GM21717 (cell line): ENCODE measurements at regions not wholly inside any gene's neighbourhood (a gene's known extent, or its start where the extent isn't known, plus 50 kb on each side); places are given as distances from the start of the nearest gene placed in this dataset.

ENCODE experiments used
- ATAC-seq: cut with Tn5 transposase; IDR thresholded peaks from one replicate; pipeline ENCODE4 v1.9.1; 2021; ENCODE audit warnings: mild to moderate bottlenecking, moderate library complexity; ENCODE audit not compliant: unreplicated experiment

- no peak for ATAC-seq
These were observed 171.1 kb downstream of the DACT1 start for GRCh38 chr14:58808828-58809227.

- ATAC-seq, result no peak
These were observed 171.8 kb downstream of the DACT1 start for GRCh38 chr14:58809520-58809919.

GRCh38 chr14:58812050-58812910 is 174.5 kb downstream of the DACT1 start:
- ATAC-seq, result no peak

DNA sequence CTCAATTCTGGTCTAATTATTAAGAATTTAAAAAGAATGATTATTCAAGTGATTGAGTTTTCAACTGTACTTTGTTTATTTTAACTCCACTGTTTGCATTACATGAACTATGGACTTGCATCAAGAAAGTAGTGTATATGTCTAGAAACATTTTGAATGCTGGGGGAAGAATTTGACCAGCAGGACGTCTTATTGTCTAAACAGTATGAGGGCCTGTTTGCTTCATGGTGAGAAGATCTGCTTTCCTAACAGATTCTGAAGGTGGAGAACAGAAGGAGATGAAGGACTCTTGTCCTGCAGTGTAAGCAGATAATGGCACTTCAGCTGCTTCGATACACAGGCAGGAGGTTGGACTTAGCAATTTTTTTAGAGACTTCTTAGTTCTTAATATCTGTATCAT is 176.0 kb downstream of the DACT1 start:
- no peak for ATAC-seq

DNA sequence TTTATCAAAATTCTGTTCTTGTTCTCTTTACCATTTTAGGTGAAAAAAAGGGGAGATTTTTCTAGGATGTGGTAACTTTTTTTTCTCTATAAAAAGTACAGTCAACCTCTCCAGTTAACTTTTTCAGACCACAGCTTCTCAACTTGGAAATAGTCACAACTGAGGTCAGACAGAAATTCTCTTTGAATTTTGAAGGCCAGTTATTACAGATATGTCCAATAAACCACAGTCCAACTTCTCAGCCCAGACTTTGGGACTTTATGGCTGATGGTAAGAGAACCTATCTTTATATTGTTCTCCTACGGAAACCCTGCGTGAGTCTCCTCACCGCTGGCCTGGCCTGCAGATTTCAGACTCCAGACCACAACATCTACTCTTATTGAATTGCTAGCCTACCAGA is 176.7 kb downstream of the DACT1 start:
- ATAC-seq, result no peak

DNA sequence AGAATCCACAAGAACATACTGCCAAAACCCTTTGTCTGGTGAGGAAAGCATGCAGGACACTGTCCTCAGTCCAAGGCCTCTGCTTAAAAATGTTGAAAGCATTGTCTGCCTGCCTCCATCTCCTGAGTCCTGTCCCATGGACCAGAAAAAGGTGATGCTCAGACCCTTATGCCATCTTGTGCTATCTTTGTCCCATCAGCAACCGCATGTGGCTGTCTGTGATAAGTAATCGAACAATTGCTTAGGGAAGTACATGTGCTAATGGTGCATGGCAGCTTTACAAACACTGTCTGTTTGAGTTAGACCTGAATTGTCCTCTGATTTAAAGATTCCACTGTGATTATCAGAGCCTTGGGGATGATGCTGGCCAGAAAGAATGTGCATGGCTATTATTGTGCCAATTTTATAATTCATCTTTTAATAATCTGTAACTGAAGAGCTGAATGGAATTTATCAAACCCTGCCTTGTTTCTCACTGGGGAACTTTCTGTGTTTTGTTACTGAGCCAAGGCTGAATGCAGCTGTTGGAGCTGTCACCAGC is 177.5 kb downstream of the DACT1 start:
- ATAC-seq, result no peak

DNA sequence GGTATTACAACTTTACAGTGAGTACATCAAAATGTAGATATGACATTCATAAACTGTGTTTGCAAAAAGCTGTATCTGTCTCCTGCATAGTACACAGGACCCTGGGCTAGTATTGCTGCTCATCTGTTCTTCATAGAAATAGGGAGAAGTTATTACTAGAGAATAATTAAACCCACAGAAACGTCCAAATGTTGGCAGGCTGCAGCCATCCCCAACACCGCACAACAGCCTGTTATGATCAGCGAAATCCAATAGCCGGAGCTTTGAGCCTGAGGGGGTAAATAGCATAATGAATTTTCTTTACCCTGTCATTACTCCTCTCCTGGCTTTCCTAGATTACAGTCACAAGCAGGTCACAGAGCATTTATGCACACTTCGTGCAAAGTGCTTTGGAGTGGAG is 178.0 kb downstream of the DACT1 start:
- ATAC-seq, result no peak

GRCh38 chr14:58816416-58817115 is 178.8 kb downstream of the DACT1 start:
- no peak for ATAC-seq

DNA sequence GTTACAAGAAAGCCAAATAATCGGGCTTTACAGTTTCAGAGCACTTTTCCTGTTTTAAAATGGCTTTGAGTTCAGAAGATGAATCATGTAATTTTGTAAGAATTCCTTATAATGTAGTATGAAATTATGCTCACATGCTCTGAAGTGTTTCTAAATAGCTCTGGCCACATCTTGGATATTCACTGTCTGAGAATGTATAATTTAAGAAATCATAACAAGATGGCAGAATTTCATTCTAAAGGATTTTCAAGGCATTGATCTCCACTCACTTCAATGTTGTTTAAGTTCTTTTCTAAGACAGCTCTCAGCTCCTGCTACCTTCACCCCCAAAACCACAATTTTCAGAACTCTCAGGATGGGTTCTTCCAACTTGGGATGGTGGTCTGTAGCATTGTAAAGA is 180.1 kb downstream of the DACT1 start:
- no peak for ATAC-seq

DNA sequence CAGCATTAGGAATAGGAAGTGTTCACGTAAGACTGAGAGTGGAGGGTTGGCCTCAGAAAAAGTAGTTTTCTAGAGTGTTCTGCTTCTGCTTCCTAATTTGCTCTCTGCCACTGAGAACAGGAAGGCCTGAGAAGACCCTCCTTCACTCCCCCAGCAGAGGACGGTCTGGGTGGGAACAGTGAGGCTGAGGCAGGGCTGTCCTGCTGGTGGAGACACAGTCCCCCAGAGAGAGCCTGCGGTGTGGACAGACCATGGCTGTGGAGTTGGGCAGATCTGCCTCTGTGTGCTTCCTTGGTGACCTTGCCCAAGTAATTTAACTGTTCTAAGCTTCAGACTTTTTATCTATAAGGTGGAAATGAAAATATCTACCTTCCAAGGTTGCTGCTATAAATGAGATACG is 182.3 kb downstream of the DACT1 start:
- ATAC-seq, result no peak

GRCh38 chr14:58821421-58821820 is 183.7 kb downstream of the DACT1 start:
- ATAC-seq, result no peak

DNA sequence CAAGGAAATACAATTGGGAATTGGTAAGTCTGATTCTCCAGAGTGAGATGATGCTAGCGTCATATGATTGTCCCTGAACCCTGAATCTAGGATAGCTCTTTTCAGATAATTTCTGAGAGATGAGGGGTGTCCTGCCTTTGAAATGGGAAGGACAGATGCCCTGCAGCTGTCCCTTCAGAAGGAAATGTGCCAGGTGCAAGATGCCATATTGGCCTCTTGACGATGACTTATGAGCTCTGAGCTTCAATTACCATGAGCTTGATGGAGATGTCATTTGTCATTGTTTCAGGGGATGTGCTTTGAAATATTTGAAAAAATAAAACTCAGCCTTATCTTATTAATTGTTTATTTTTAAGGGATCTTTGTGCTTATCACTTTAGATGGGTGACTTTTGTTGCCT is 185.1 kb downstream of the DACT1 start:
- no peak for ATAC-seq

DNA sequence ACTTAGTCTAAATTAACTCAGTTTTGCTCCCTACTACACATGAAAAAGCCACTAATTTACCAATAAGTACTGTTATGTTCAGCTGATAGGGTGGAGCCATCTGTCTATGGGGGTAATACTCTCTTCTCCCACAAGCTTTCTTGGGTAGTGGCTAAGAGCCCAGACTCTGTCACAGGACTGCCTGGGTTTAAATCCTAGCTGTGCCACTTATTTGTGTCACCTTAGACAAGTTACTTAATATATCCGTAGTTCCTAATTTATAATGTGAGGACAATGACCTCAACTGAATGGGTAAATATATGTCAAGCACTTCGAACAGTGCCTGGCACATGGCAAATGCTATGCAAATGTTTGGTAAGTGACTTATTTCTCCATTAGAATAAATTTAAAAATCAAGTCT is 185.6 kb downstream of the DACT1 start:
- no peak for ATAC-seq

DNA sequence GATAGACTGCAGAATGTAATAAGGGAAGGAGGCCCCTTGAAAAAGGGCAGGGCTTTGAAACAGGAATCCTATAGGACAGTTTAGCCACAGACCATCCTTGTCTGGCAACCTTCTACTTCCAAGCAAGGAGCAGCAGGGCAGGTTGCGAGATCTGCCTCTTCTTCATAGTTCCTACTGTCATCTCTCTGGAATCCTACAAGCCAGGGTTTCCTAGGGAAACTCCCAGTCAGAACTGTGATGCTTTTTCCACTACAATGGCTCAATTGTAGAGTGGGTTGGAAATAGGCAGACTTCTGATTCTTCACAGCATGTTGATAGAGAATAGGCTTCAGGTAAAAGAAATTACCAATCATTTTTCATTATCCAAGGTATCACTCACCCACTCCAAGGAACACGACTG is 186.3 kb downstream of the DACT1 start:
- ATAC-seq, result no peak

DNA sequence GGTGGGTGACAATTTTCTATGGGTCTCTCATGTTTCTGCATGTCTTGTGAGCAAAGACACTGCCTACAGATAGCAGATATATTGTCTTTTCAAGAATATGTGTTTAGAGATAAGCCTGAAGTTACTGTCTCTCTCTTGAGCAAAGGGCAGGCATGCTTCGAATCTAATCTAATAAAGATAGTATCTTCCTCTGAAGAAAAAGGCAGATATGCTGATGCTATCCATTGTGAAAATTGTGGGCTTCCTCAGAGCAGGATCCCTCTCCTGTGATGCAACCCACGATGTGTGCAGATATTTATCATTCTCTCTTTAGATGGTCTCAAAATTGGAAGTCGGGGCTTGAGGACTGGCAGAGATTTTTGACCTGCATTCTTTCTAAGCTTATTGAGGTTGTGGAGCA is 187.0 kb downstream of the DACT1 start:
- no peak for ATAC-seq

DNA sequence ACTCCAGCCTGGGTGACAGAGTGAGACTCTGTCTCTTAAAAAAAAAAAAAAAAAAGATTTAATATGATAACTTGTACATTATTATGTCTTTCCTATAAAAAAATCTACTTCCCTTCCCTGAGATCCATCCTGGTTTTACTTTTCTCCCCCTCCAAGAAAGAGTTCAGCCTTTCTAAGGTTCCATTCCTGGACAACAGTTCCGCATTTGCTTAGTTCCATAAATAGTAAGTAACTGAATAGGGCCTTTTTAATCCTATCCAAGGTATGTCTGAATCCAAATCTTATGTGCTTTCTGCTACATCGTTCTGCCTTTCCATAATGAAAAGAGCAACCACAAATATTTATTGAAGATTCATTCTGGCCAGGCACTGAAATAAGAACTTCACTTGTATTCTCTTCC is 187.8 kb downstream of the DACT1 start:
- ATAC-seq, result no peak

GRCh38 chr14:58826845-58827686 is 189.3 kb downstream of the DACT1 start:
- no peak for ATAC-seq

DNA sequence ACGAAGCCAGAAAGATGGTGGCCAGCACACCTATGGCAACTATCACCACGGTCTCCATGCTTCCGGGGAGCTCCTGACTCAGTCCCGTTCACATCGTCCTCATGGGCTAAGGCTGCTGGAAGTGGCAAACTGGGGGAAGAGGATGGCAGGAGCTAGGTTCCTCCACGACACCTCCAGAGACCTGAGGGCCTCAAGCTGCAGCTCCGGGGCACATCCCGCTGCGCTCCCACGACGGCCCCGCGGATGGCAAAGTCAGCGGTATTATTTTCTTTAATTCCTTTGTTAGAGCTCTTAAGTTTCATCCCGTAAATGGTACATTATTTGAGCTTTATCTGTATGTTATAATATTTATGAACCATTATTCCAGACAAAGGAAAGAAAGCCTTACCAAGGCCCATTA is 190.5 kb downstream of the DACT1 start:
- ATAC-seq, result no peak

DNA sequence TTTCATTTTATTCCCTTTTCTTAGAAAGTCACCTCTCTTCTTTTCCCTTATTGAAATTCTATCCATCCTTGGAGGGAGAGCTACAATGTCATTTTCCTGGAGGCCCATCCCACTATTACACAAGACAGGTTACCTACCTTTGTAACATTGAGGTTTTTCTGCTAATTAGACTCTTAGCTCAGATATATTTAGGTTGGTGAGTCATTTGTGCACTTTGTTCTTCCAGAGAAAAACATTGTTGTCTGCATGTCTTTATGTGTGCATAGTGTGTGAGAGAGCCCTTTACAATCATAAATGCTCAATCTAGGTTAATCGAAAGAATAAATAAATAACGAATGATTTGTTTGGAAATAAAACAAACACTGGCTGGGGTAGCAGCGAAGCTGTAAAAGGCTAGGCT is 191.8 kb downstream of the DACT1 start:
- ATAC-seq, result no peak

DNA sequence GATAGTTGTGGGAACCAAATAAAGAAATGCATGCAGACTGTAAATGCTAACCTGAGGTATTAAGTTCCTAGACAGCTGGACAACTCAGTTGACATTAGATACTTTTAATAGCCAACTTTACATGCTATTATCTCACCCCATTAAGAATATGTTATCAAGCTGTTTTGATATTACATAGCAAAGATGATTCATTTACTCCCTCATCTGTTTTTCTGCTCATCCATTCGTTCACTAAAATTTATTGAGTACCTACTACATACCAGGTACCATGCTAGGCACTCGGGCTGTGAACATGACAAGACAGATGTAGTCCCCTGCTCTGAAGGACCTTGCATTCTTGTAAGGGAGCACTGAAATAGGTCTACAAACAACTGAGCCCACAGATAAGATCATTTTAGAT is 192.4 kb downstream of the DACT1 start:
- ATAC-seq, result no peak

DNA sequence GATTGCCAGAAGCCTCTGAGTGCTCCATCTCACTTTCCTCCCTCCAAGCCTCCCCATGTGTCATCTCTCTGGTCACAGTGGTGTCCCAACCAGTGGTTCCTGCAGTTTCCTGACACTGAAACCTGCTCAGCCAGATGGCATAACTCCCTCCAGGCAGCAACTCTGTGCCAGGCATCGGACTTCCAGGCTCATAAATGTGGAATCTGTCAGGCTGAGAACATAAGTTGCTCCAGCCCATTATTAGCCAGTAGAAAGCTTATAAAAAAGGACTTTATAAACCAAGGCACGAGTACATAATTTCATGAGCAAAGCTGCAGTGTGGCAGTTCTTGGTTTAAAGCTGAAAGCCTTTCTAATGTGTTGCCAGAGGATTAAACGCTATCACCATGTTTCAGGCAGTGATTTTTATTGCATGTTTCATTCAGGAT is 194.3 kb downstream of the DACT1 start:
- no peak for ATAC-seq
